HEK293 (cell line): ENCODE measurements at regions not wholly inside any gene's neighbourhood (a gene's known extent, or its start where the extent isn't known, plus 50 kb on each side); places are given as distances from the start of the nearest gene placed in this dataset.

Source experiments
- CTCF ChIA-PET: fragments of 350-600 bp; formaldehyde crosslinking; extraction: SDS; loops from one replicate; lab custom pipeline; 2021; ENCODE audit warnings: antibody characterized with exemption; lab: Yijun Ruan, JAX
- POLR2A ChIA-PET: fragments of 300-600 bp; formaldehyde crosslinking; extraction: SDS; loops from one replicate; lab custom pipeline; 2020; ENCODE audit warnings: antibody characterized with exemption, inconsistent platforms; lab: Yijun Ruan, JAX
- H3K27ac ChIP-seq: fragments of 200-500 bp; sonication (Bioruptor generic); 2 replicates; pipeline ENCODE4 v1.5.1; 2014; ENCODE audit warnings: low read depth, low read length, control low read depth, inconsistent platforms; ENCODE audit errors: extremely low read depth
- H3K36me3 ChIP-seq, 2 experiments: fragments of 200-500 bp in 1 of 2; sonication (Bioruptor generic) in 1 of 2; 1 replicate in 1 of 2; 2 replicates in 1 of 2; pipeline ENCODE4 v1.5.1; 2014 to 2017; ENCODE audit warnings: inconsistent platforms in 2 of 2, low read length in 2 of 2; ENCODE audit not compliant: control insufficient read depth in 2 of 2, insufficient read depth in 1 of 2
- H3K4me1 ChIP-seq: fragments of 200-500 bp; sonication (Bioruptor generic); 2 replicates; pipeline ENCODE4 v1.5.1; 2014; ENCODE audit warnings: mild to moderate bottlenecking, low read length, inconsistent platforms; ENCODE audit not compliant: control insufficient read depth, insufficient read depth
- H3K4me3 ChIP-seq: 2 replicates; pipeline ENCODE4 v1.5.1; 2011; ENCODE audit warnings: low read depth, mild to moderate bottlenecking, control low read depth, low read length, moderate library complexity
- H3K9me3 ChIP-seq: fragments of 200-500 bp; sonication (Bioruptor generic); 2 replicates; pipeline ENCODE4 v1.5.1; 2014; ENCODE audit warnings: low read depth, low read length, inconsistent platforms; ENCODE audit not compliant: control insufficient read depth, insufficient read depth
- GLI4 ChIP-seq: fragments of 450-650 bp; formaldehyde crosslinking; IDR thresholded peaks from 2 replicates; pipeline ENCODE4 v1.5.1; 2016; ENCODE audit warnings: missing biosample characterization, missing genetic modification characterization
- MEIS1 ChIP-seq: sonication (generic); formaldehyde crosslinking; IDR thresholded peaks from 2 replicates; pipeline ENCODE4 v1.8.1; 2022; ENCODE audit warnings: missing genetic modification reagents, mild to moderate bottlenecking, borderline replicate concordance
- SCRT2 ChIP-seq: fragments of 450-650 bp; formaldehyde crosslinking; IDR thresholded peaks from 2 replicates; pipeline ENCODE4 v1.5.1; 2016; ENCODE audit warnings: missing biosample characterization, missing genetic modification characterization
- TCF7L2 ChIP-seq: IDR thresholded peaks from 2 replicates; pipeline ENCODE4 v1.6.1; 2011; ENCODE audit warnings: low read depth, mild to moderate bottlenecking, inconsistent platforms, low read length, moderate library complexity, borderline replicate concordance
- ZNF175 ChIP-seq: fragments of 450-650 bp; formaldehyde crosslinking; IDR thresholded peaks from 2 replicates; pipeline ENCODE4 v1.5.1; 2016; ENCODE audit warnings: missing biosample characterization, missing genetic modification characterization
- ZNF341 ChIP-seq: fragments of 450-650 bp; formaldehyde crosslinking; IDR thresholded peaks from 2 replicates; pipeline ENCODE4; 2016; ENCODE audit warnings: low read depth, missing biosample characterization, missing genetic modification characterization
- ZNF350 ChIP-seq: fragments of 450-650 bp; formaldehyde crosslinking; IDR thresholded peaks from 2 replicates; pipeline ENCODE4 v1.5.0; 2017; ENCODE audit warnings: missing biosample characterization, mild to moderate bottlenecking, missing genetic modification characterization
- ZNF37A ChIP-seq: fragments of 450-650 bp; IDR thresholded peaks from 2 replicates; pipeline ENCODE4 v1.5.1; 2018; ENCODE audit warnings: missing biosample characterization, missing genetic modification characterization
- ZNF394 ChIP-seq: fragments of 450-650 bp; formaldehyde crosslinking; IDR thresholded peaks from 2 replicates; pipeline ENCODE4 v1.5.1; 2016; ENCODE audit warnings: missing biosample characterization, missing genetic modification characterization, mild to moderate bottlenecking, moderate library complexity, borderline replicate concordance
- ZNF416 ChIP-seq: fragments of 450-650 bp; formaldehyde crosslinking; IDR thresholded peaks from 2 replicates; pipeline ENCODE4 v1.5.1; 2016; ENCODE audit warnings: missing biosample characterization, missing genetic modification characterization
- ZNF544 ChIP-seq: fragments of 450-650 bp; formaldehyde crosslinking; IDR thresholded peaks from 2 replicates; pipeline ENCODE4 v1.5.0; 2017; ENCODE audit warnings: missing biosample characterization, missing genetic modification characterization
- ZNF610 ChIP-seq: fragments of 450-650 bp; formaldehyde crosslinking; IDR thresholded peaks from 2 replicates; pipeline ENCODE4 v1.5.1; 2016; ENCODE audit warnings: missing biosample characterization, missing genetic modification characterization, borderline replicate concordance
- ZNF830 ChIP-seq: fragments of 450-650 bp; IDR thresholded peaks from 2 replicates; pipeline ENCODE4 v1.5.0; 2018; ENCODE audit warnings: missing biosample characterization, missing genetic modification characterization, low read depth, mild to moderate bottlenecking, moderate library complexity
- ZSCAN16 ChIP-seq: fragments of 450-650 bp; formaldehyde crosslinking; IDR thresholded peaks from 2 replicates; pipeline ENCODE4 v1.5.1; 2016; ENCODE audit warnings: missing biosample characterization, missing genetic modification characterization
- TF ChIP-seq, protein P1 (sequence below): fragments of 450-650 bp; formaldehyde crosslinking; IDR thresholded peaks from 2 replicates; pipeline ENCODE4 v1.5.1; 2016; ENCODE audit warnings: missing biosample characterization, missing genetic modification characterization, borderline replicate concordance
- TF ChIP-seq, protein P2 (sequence below): fragments of 450-650 bp; formaldehyde crosslinking; IDR thresholded peaks from 2 replicates; pipeline ENCODE4 v1.5.1; 2016; ENCODE audit warnings: missing biosample characterization, missing genetic modification characterization
- TF ChIP-seq, protein P3 (sequence below): fragments of 450-650 bp; formaldehyde crosslinking; conservative IDR thresholded peaks from 2 replicates; pipeline ENCODE4 v1.5.1; 2016; ENCODE audit warnings: low read depth, missing biosample characterization, missing genetic modification characterization
- TF ChIP-seq, protein P4 (sequence below): fragments of 450-650 bp; formaldehyde crosslinking; IDR thresholded peaks from 2 replicates; pipeline ENCODE4 v1.5.1; 2017; ENCODE audit warnings: missing biosample characterization, missing genetic modification characterization

DNA sequence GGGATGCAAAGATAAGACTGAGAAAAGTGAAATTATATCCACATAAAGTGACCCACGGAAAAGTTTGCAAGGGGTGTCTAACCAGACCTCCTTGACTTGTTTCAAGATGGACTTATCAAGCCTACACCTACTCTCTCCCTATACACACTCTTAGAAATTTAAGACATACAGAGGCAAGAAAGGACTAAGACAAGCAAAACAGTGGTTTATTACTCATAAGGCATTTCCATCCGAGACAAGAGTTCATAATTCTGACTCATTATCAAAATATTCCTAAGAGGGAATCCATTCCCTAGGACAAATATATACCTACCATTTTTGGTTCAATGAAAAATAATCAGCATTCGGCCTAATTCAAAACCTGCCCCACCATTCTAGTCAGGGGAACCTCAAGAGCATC is 232.6 kb upstream of the GPC6 start (continued):
- TF ChIP-seq, protein P1, sequence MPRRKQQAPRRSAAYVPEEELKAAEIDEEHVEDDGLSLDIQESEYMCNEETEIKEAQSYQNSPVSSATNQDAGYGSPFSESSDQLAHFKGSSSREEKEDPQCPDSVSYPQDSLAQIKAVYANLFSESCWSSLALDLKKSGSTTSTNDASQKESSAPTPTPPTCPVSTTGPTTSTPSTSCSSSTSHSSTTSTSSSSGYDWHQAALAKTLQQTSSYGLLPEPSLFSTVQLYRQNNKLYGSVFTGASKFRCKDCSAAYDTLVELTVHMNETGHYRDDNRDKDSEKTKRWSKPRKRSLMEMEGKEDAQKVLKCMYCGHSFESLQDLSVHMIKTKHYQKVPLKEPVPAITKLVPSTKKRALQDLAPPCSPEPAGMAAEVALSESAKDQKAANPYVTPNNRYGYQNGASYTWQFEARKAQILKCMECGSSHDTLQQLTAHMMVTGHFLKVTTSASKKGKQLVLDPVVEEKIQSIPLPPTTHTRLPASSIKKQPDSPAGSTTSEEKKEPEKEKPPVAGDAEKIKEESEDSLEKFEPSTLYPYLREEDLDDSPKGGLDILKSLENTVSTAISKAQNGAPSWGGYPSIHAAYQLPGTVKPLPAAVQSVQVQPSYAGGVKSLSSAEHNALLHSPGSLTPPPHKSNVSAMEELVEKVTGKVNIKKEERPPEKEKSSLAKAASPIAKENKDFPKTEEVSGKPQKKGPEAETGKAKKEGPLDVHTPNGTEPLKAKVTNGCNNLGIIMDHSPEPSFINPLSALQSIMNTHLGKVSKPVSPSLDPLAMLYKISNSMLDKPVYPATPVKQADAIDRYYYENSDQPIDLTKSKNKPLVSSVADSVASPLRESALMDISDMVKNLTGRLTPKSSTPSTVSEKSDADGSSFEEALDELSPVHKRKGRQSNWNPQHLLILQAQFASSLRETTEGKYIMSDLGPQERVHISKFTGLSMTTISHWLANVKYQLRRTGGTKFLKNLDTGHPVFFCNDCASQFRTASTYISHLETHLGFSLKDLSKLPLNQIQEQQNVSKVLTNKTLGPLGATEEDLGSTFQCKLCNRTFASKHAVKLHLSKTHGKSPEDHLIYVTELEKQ, result no peak
- TF ChIP-seq ZNF341 (tag by site-specific recombination), result no peak
- no peak for TF ChIP-seq SCRT2 (tag by site-specific recombination)
- TF ChIP-seq, protein P2, sequence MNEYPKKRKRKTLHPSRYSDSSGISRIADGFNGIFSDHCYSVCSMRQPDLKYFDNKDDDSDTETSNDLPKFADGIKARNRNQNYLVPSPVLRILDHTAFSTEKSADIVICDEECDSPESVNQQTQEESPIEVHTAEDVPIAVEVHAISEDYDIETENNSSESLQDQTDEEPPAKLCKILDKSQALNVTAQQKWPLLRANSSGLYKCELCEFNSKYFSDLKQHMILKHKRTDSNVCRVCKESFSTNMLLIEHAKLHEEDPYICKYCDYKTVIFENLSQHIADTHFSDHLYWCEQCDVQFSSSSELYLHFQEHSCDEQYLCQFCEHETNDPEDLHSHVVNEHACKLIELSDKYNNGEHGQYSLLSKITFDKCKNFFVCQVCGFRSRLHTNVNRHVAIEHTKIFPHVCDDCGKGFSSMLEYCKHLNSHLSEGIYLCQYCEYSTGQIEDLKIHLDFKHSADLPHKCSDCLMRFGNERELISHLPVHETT (tag by site-specific recombination), result no peak
- TF ChIP-seq ZNF175 (tag by site-specific recombination), result no peak

DNA sequence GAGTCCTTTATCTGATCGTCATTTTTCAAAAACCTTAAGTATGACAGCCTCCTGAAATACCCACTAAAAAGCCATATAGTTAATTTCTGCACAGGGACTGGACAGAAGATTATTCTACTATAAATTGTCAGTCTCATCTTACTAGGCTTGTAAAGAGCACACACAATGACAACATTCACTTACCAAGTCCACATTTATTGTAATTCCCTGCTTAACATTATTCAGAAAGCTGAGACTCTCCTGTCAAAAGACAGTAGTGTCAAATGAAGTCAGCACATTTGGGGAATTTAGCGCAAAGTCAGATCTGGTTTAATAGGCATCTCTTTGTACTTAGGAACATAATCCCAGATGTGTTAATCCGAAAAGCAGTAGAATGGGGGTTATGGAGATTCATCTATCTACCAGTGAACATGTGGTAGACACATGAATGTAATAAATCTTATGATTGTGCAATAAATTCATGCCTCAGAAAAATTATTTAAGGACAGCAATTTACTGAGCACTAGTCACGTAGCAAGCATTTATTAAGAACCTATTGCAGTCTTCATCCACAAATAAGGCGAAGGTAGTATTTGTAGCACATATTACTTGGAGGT is 224.6 kb upstream of the GPC6 start:
- H3K9me3 ChIP-seq, result no peaks in the 10 kb centered on the region
- ChIA-PET CTCF (no interaction called here), POLR2A (no interaction called here)
- H3K36me3 ChIP-seq, result no peaks in the 10 kb centered on the region
- H3K27ac ChIP-seq, result no peak overlapping the region
- TF ChIP-seq ZNF394 (tag by site-specific recombination) (no peak), ZSCAN16 (tag by site-specific recombination) (no peak), ZNF610 (tag by site-specific recombination) (no peak), ZNF350 (tag by site-specific recombination) (no peak), SCRT2 (tag by site-specific recombination) (no peak), MEIS1 (no peak), ZNF544 (tag by site-specific recombination) (no peak), GLI4 (no peak), ZNF416 (tag by site-specific recombination) (no peak), ZNF37A (tag by site-specific recombination) (no peak), ZNF830 (tag by site-specific recombination) (no peak), TCF7L2 (no peak)
- TF ChIP-seq, protein P3, sequence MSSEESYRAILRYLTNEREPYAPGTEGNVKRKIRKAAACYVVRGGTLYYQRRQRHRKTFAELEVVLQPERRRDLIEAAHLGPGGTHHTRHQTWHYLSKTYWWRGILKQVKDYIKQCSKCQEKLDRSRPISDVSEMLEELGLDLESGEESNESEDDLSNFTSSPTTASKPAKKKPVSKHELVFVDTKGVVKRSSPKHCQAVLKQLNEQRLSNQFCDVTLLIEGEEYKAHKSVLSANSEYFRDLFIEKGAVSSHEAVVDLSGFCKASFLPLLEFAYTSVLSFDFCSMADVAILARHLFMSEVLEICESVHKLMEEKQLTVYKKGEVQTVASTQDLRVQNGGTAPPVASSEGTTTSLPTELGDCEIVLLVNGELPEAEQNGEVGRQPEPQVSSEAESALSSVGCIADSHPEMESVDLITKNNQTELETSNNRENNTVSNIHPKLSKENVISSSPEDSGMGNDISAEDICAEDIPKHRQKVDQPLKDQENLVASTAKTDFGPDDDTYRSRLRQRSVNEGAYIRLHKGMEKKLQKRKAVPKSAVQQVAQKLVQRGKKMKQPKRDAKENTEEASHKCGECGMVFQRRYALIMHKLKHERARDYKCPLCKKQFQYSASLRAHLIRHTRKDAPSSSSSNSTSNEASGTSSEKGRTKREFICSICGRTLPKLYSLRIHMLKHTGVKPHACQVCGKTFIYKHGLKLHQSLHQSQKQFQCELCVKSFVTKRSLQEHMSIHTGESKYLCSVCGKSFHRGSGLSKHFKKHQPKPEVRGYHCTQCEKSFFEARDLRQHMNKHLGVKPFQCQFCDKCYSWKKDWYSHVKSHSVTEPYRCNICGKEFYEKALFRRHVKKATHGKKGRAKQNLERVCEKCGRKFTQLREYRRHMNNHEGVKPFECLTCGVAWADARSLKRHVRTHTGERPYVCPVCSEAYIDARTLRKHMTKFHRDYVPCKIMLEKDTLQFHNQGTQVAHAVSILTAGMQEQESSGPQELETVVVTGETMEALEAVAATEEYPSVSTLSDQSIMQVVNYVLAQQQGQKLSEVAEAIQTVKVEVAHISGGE (tag by site-specific recombination), result no peak
- TF ChIP-seq, protein P4, sequence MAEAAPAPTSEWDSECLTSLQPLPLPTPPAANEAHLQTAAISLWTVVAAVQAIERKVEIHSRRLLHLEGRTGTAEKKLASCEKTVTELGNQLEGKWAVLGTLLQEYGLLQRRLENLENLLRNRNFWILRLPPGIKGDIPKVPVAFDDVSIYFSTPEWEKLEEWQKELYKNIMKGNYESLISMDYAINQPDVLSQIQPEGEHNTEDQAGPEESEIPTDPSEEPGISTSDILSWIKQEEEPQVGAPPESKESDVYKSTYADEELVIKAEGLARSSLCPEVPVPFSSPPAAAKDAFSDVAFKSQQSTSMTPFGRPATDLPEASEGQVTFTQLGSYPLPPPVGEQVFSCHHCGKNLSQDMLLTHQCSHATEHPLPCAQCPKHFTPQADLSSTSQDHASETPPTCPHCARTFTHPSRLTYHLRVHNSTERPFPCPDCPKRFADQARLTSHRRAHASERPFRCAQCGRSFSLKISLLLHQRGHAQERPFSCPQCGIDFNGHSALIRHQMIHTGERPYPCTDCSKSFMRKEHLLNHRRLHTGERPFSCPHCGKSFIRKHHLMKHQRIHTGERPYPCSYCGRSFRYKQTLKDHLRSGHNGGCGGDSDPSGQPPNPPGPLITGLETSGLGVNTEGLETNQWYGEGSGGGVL, result no peak
- TF ChIP-seq, all 188 proteins: peak for 0
- Histone ChIP-seq H3K4me1 (no peaks in the 10 kb centered on the region), H3K4me3 (no peak overlapping the region)
